Kidney (tissue), 13 donors: ENCODE measurements at regions not wholly inside any gene's neighbourhood (a gene's known extent, or its start where the extent isn't known, plus 50 kb on each side); places are given as distances from the start of the nearest gene placed in this dataset.

ENCODE experiments used
- DNase-seq, 5 donors: peaks; one replicate each; pipeline ENCODE4 v3.0.0-alpha.2; 2013 to 2020
- FAIRE-seq: peaks from 2 replicates; lab custom pipeline; 2012; peaks lifted over from hg19 to GRCh38; lab: Jason Lieb, UNC
- H3K27ac ChIP-seq, 2 donors: one replicate each; pipeline ENCODE4 v1.7.0; 2013; ENCODE audit warnings: low read depth in 2 of 2, low read length in 2 of 2, inconsistent platforms in 1 of 2
- H3K27me3 ChIP-seq: one replicate; pipeline ENCODE4 v1.7.1; 2013; ENCODE audit warnings: low read length, inconsistent platforms; ENCODE audit not compliant: control insufficient read depth, insufficient read depth
- H3K36me3 ChIP-seq, 3 donors: one replicate each; pipeline versions ENCODE4 v1.7.0 to v1.7.1; 2013; ENCODE audit warnings: low read length in 3 of 3, control low read depth in 1 of 3, inconsistent platforms in 1 of 3; ENCODE audit not compliant: insufficient read depth in 3 of 3, control insufficient read depth in 2 of 3
- H3K4me1 ChIP-seq, 3 donors: one replicate each; pipeline versions ENCODE4 v1.7.0 to v1.7.1; 2013; ENCODE audit warnings: low read length in 3 of 3, inconsistent platforms in 1 of 3, low read depth in 1 of 3; ENCODE audit not compliant: control insufficient read depth in 2 of 3, insufficient read depth in 2 of 3
- H3K4me3 ChIP-seq, 3 donors: one replicate each; pipeline versions ENCODE4 v1.7.0 to v1.8.1; 2013; ENCODE audit warnings: low read length in 3 of 3, control low read depth in 1 of 3, inconsistent platforms in 1 of 3
- H3K9ac ChIP-seq, 3 donors: one replicate each; pipeline versions ENCODE4 v1.7.0 to v1.7.1; 2013; ENCODE audit warnings: low read length in 3 of 3, control low read depth in 1 of 3, inconsistent platforms in 1 of 3
- H3K9me3 ChIP-seq, 3 donors: one replicate each; pipeline versions ENCODE4 v1.7.0 to v1.7.1; 2013; ENCODE audit warnings: low read length in 3 of 3, control low read depth in 1 of 3, inconsistent platforms in 1 of 3; ENCODE audit not compliant: control insufficient read depth in 2 of 3, insufficient read depth in 1 of 3
- CTCF ChIP-seq: IDR thresholded peaks from 3 replicates; pipeline ENCODE4 v1.5.1; 2012; ENCODE audit warnings: mild to moderate bottlenecking, moderate library complexity, borderline replicate concordance; ENCODE audit not compliant: insufficient read depth; ENCODE audit errors: extremely low read depth
- intact Hi-C: fragments of 100-400 bp; cut with DNase I; formaldehyde crosslinking; loops from one replicate; pipeline ENCODE4 v1.11.1; 2022
- donor health status: control.
- donor health status: control.
- donor health status: control.
- donor health status: control.
- donor health status: control.
- donor health status: DM: yes; HTN: yes; CAD: no.
- donor health status: Normal renal cell carcinoma (clear cell type).

GRCh38 chr13:65540175-65540574 lies 1690.0 kb downstream of the PCDH9 start:
- TF ChIP-seq CTCF: no peak
- H3K9me3 ChIP-seq: no peaks in the 10 kb centered on the region
- no peak for FAIRE-seq

GRCh38 chr13:65535370-65535769 lies 1694.8 kb downstream of the PCDH9 start:
- Histone ChIP-seq H3K4me3 (no peak overlapping the region), H3K9ac (no peak overlapping the region), H3K27ac (no peak overlapping the region), H3K4me1 (no peaks in the 10 kb centered on the region), H3K36me3 (no peaks in the 10 kb centered on the region), H3K9me3 (no peaks in the 10 kb centered on the region), H3K27me3 (no peaks in the 10 kb centered on the region)
- no peak for DNase-seq
- intact Hi-C loops: no loop called here
- TF ChIP-seq CTCF: no peak
- FAIRE-seq: no peak

More at GRCh38 chr13:65540175-65540574, 1690.0 kb downstream of the PCDH9 start:
- H3K36me3 ChIP-seq: no peaks in the 10 kb centered on the region
- H3K27me3 ChIP-seq: no peaks in the 10 kb centered on the region
- H3K9ac ChIP-seq: no peak overlapping the region
- DNase-seq: no peak
- H3K27ac ChIP-seq: no peak overlapping the region
- intact Hi-C loops: no loop called here
- no peaks in the 10 kb centered on the region for H3K4me1 ChIP-seq
- no peak overlapping the region for H3K4me3 ChIP-seq

GRCh38 chr13:65532231-65532630 lies 1697.9 kb downstream of the PCDH9 start:
- FAIRE-seq (no peak), DNase-seq (no peak)
- no peaks in the 10 kb centered on the region for H3K4me1 ChIP-seq
- TF ChIP-seq CTCF: no peak
- H3K36me3 ChIP-seq: no peaks in the 10 kb centered on the region
- intact Hi-C loops: no loop called here
- no peaks in the 10 kb centered on the region for H3K9me3 ChIP-seq
- no peak overlapping the region for H3K4me3 ChIP-seq
- no peaks in the 10 kb centered on the region for H3K27me3 ChIP-seq
- H3K27ac ChIP-seq: no peak overlapping the region
- H3K9ac ChIP-seq: no peak overlapping the region

- H3K9ac ChIP-seq: no peak overlapping the region
- TF ChIP-seq CTCF: no peak
- H3K27ac ChIP-seq: no peak overlapping the region
- H3K9me3 ChIP-seq: no peaks in the 10 kb centered on the region
- H3K36me3 ChIP-seq: no peaks in the 10 kb centered on the region
- FAIRE-seq (peak; percentile 64), DNase-seq (peak in 1 of 5 donors; percentile 13)
- intact Hi-C loops: no loop called here
- no peaks in the 10 kb centered on the region for H3K27me3 ChIP-seq
- no peak overlapping the region for H3K4me3 ChIP-seq
- no peaks in the 10 kb centered on the region for H3K4me1 ChIP-seq
Measured at GRCh38 chr13:65530688-65531087, 1699.4 kb downstream of the PCDH9 start.
